K562 (cell line): ENCODE measurements at regions not wholly inside any gene's neighbourhood (a gene's known extent, or its start where the extent isn't known, plus 50 kb on each side); places are given as distances from the start of the nearest gene placed in this dataset.

ENCODE experiments used
- CAMTA2 ChIP-seq: fragments of 250-450 bp; sonication (Bioruptor Pico); conservative IDR thresholded peaks from 2 replicates; pipeline ENCODE4 v1.5.1; 2022
- COPS2 ChIP-seq: fragments of 450-650 bp; conservative IDR thresholded peaks from 2 replicates; pipeline ENCODE4 v1.6.1; 2016; ENCODE audit warnings: mild to moderate bottlenecking, moderate library complexity
- KDM2B ChIP-seq: fragments of 250-450 bp; sonication (Bioruptor Pico); IDR thresholded peaks from 2 replicates; pipeline ENCODE4 v1.8.0; 2021; ENCODE audit warnings: mild to moderate bottlenecking, moderate library complexity
- KLF1 ChIP-seq: fragments of 450-650 bp; IDR thresholded peaks from 2 replicates; pipeline ENCODE4 v1.6.1; 2016; ENCODE audit warnings: missing genetic modification characterization, missing compliant biosample characterization
- PCBP1 ChIP-seq: fragments of 200-400 bp; formaldehyde crosslinking; IDR thresholded peaks from 2 replicates; pipeline ENCODE4 v1.6.1; 2018; ENCODE audit warnings: mild to moderate bottlenecking, low read depth, low read length; ENCODE audit not compliant: poor library complexity, severe bottlenecking
- PHB2 ChIP-seq: fragments of 450-650 bp; IDR thresholded peaks from 2 replicates; pipeline ENCODE4 v1.6.1; 2017; ENCODE audit warnings: low read depth
- POLR2G ChIP-seq: fragments of 200-400 bp; formaldehyde crosslinking; IDR thresholded peaks from 2 replicates; pipeline ENCODE4 v1.6.1; 2017; ENCODE audit warnings: low read depth, mild to moderate bottlenecking, antibody characterized with exemption, low read length, moderate library complexity
- SP2 ChIP-seq: IDR thresholded peaks from 2 replicates; pipeline ENCODE4 v1.6.1; 2011; ENCODE audit warnings: mild to moderate bottlenecking, low read depth, low read length, moderate library complexity; ENCODE audit not compliant: poor library complexity, severe bottlenecking; ENCODE audit errors: extremely low read depth
- SRSF7 ChIP-seq: fragments of 200-400 bp; formaldehyde crosslinking; optimal IDR thresholded peaks from 2 replicates; pipeline ENCODE3; 2017; ENCODE audit warnings: mild to moderate bottlenecking, low read depth, low read length
- TSHZ1 ChIP-seq: fragments of 250-450 bp; sonication (Bioruptor Pico); IDR thresholded peaks from 2 replicates; pipeline ENCODE4 v1.4.0; 2020; ENCODE audit warnings: mild to moderate bottlenecking, moderate library complexity
- ZNF140 ChIP-seq: fragments of 250-450 bp; sonication (Bioruptor Pico); IDR thresholded peaks from 2 replicates; pipeline ENCODE4 v1.8.0; 2021; ENCODE audit warnings: moderate library complexity, mild to moderate bottlenecking, inconsistent platforms
- ZNF707 ChIP-seq: fragments of 250-450 bp; sonication (Bioruptor Pico); conservative IDR thresholded peaks from 2 replicates; pipeline ENCODE4 v1.8.0; 2022; ENCODE audit warnings: inconsistent platforms, mild to moderate bottlenecking, moderate library complexity
- ZNF785 ChIP-seq: fragments of 250-450 bp; sonication (Bioruptor Pico); IDR thresholded peaks from 2 replicates; pipeline ENCODE4 v1.4.0; 2020; ENCODE audit warnings: mild to moderate bottlenecking
- ZNF79 ChIP-seq: fragments of 250-450 bp; sonication (Bioruptor Pico); IDR thresholded peaks from 2 replicates; pipeline ENCODE4 v1.4.0; 2020; ENCODE audit warnings: low read depth, mild to moderate bottlenecking, moderate library complexity
- TF ChIP-seq, protein P1 (sequence below): fragments of 200-800 bp; sonication (Bioruptor generic); IDR thresholded peaks from 2 replicates; pipeline ENCODE4 v1.6.1; 2017; ENCODE audit warnings: missing genetic modification characterization, missing compliant biosample characterization
- TF ChIP-seq, protein P2 (sequence below): fragments of 450-650 bp; IDR thresholded peaks from 2 replicates; pipeline ENCODE4 v1.6.1; 2016; ENCODE audit warnings: borderline replicate concordance
- TF ChIP-seq, protein P3 (sequence below): sonication (generic); formaldehyde crosslinking; IDR thresholded peaks from 2 replicates; pipeline ENCODE4 v1.8.0; 2022; ENCODE audit warnings: mild to moderate bottlenecking, low read depth, missing genetic modification reagents
- TF ChIP-seq, protein P4 (sequence below): sonication (generic); formaldehyde crosslinking; IDR thresholded peaks from 2 replicates; pipeline ENCODE4 v1.8.0; 2022; ENCODE audit warnings: mild to moderate bottlenecking, missing genetic modification reagents

GRCh38 chr14:73771848-73772638, 57.9 kb upstream of the PNMA1 start (continued):
- TF ChIP-seq, protein P1, sequence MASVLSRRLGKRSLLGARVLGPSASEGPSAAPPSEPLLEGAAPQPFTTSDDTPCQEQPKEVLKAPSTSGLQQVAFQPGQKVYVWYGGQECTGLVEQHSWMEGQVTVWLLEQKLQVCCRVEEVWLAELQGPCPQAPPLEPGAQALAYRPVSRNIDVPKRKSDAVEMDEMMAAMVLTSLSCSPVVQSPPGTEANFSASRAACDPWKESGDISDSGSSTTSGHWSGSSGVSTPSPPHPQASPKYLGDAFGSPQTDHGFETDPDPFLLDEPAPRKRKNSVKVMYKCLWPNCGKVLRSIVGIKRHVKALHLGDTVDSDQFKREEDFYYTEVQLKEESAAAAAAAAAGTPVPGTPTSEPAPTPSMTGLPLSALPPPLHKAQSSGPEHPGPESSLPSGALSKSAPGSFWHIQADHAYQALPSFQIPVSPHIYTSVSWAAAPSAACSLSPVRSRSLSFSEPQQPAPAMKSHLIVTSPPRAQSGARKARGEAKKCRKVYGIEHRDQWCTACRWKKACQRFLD = no peak; the same call in 1 of the 2 replicates
- TF ChIP-seq CAMTA2 (CRISPR knock-in tag) (no peak), POLR2G (no peak), SP2 (no peak), ZNF707 (no peak), ZNF79 (CRISPR knock-in tag) (no peak), ZNF140 (no peak), PCBP1 (no peak), TSHZ1 (CRISPR knock-in tag) (no peak), PHB2 (no peak), COPS2 (no peak), SRSF7 (no peak), ZNF785 (CRISPR knock-in tag) (no peak), KDM2B (CRISPR knock-in tag) (no peak), KLF1 (tag) (no peak)
- TF ChIP-seq, protein P2, sequence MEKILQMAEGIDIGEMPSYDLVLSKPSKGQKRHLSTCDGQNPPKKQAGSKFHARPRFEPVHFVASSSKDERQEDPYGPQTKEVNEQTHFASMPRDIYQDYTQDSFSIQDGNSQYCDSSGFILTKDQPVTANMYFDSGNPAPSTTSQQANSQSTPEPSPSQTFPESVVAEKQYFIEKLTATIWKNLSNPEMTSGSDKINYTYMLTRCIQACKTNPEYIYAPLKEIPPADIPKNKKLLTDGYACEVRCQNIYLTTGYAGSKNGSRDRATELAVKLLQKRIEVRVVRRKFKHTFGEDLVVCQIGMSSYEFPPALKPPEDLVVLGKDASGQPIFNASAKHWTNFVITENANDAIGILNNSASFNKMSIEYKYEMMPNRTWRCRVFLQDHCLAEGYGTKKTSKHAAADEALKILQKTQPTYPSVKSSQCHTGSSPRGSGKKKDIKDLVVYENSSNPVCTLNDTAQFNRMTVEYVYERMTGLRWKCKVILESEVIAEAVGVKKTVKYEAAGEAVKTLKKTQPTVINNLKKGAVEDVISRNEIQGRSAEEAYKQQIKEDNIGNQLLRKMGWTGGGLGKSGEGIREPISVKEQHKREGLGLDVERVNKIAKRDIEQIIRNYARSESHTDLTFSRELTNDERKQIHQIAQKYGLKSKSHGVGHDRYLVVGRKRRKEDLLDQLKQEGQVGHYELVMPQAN = no peak
- TF ChIP-seq, protein P3, sequence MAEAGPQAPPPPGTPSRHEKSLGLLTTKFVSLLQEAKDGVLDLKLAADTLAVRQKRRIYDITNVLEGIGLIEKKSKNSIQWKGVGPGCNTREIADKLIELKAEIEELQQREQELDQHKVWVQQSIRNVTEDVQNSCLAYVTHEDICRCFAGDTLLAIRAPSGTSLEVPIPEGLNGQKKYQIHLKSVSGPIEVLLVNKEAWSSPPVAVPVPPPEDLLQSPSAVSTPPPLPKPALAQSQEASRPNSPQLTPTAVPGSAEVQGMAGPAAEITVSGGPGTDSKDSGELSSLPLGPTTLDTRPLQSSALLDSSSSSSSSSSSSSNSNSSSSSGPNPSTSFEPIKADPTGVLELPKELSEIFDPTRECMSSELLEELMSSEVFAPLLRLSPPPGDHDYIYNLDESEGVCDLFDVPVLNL (CRISPR knock-in tag) = no peak
- TF ChIP-seq, protein P4, sequence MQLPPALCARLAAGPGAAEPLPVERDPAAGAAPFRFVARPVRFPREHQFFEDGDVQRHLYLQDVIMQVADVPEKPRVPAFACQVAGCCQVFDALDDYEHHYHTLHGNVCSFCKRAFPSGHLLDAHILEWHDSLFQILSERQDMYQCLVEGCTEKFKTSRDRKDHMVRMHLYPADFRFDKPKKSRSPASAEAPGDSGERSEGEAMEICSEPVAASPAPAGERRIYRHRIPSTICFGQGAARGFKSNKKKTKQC (CRISPR knock-in tag) = no peak
